ENCODE measurements at regions not wholly inside any gene's neighbourhood (a gene's known extent, or its start where the extent isn't known, plus 50 kb on each side); places are given as distances from the start of the nearest gene placed in this dataset.

- Histone ChIP-seq H3K27ac (ENCODE audit: low read depth, low read length) (no peak overlapping the region), H3F3A (ENCODE audit: insufficient read depth) (no peaks in the 10 kb centered on the region), H2AFZ (ENCODE audit: low read depth, low read length, severe bottlenecking) (no peak overlapping the region), H3K4me2 (ENCODE audit: low read depth, low read length, poor library complexity, severe bottlenecking) (no peak overlapping the region), H3K27me3 (ENCODE audit: low read length) (no peaks in the 10 kb centered on the region), H3K36me3 (ENCODE audit: low read length) (no peaks in the 10 kb centered on the region), H3K4me3 (ENCODE audit: insufficient read depth, low read length, poor library complexity, severe bottlenecking) (no peak overlapping the region), H3K9ac (ENCODE audit: low read length) (no peak overlapping the region), H3K79me2 (ENCODE audit: insufficient read depth, low read length) (no peaks in the 10 kb centered on the region), H3K9me2 (replicated peaks; ENCODE audit: insufficient read depth, low read length) (no peaks in the 10 kb centered on the region), H3K9me3 (ENCODE audit: insufficient read depth, low read length) (no peaks in the 10 kb centered on the region), H4K20me1 (ENCODE audit: low read depth, low read length) (no peaks in the 10 kb centered on the region)
- TF ChIP-seq, protein P1, sequence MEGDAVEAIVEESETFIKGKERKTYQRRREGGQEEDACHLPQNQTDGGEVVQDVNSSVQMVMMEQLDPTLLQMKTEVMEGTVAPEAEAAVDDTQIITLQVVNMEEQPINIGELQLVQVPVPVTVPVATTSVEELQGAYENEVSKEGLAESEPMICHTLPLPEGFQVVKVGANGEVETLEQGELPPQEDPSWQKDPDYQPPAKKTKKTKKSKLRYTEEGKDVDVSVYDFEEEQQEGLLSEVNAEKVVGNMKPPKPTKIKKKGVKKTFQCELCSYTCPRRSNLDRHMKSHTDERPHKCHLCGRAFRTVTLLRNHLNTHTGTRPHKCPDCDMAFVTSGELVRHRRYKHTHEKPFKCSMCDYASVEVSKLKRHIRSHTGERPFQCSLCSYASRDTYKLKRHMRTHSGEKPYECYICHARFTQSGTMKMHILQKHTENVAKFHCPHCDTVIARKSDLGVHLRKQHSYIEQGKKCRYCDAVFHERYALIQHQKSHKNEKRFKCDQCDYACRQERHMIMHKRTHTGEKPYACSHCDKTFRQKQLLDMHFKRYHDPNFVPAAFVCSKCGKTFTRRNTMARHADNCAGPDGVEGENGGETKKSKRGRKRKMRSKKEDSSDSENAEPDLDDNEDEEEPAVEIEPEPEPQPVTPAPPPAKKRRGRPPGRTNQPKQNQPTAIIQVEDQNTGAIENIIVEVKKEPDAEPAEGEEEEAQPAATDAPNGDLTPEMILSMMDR (IDR thresholded peaks at IDR 0.05; ENCODE audit: insufficient read depth, low read length, poor library complexity, severe bottlenecking), result no peak
- TF ChIP-seq EZH2phosphoT487 (conservative IDR thresholded peaks at IDR 0.05; ENCODE audit: low read length), result no peak
Measured at GRCh38 chr10:2812631-2813030, 254.7 kb upstream of the PFKP start.

GRCh38 chr10:2800178-2800577 is 267.2 kb upstream of the PFKP start:
- no peaks in the 10 kb centered on the region for H3K27me3 ChIP-seq (ENCODE audit: low read length)
- H4K20me1 ChIP-seq (ENCODE audit: low read depth, low read length), result no peaks in the 10 kb centered on the region
- no peaks in the 10 kb centered on the region for H3F3A ChIP-seq (ENCODE audit: insufficient read depth)
- TF ChIP-seq, protein P1 (IDR thresholded peaks at IDR 0.05; ENCODE audit: insufficient read depth, low read length, poor library complexity, severe bottlenecking), result no peak
- no peak for TF ChIP-seq EZH2phosphoT487 (conservative IDR thresholded peaks at IDR 0.05; ENCODE audit: low read length)
- H3K79me2 ChIP-seq (ENCODE audit: insufficient read depth, low read length), result no peaks in the 10 kb centered on the region
- H3K27ac ChIP-seq (ENCODE audit: low read depth, low read length), result no peak overlapping the region
- H3K4me3 ChIP-seq (ENCODE audit: insufficient read depth, low read length, poor library complexity, severe bottlenecking), result no peak overlapping the region
- H3K4me2 ChIP-seq (ENCODE audit: low read depth, low read length, poor library complexity, severe bottlenecking), result no peak overlapping the region
- H3K9ac ChIP-seq (ENCODE audit: low read length), result no peak overlapping the region
- no peaks in the 10 kb centered on the region for H3K9me2 ChIP-seq (replicated peaks; ENCODE audit: insufficient read depth, low read length)
- no peaks in the 10 kb centered on the region for H3K9me3 ChIP-seq (ENCODE audit: insufficient read depth, low read length)
- no peaks in the 10 kb centered on the region for H3K36me3 ChIP-seq (ENCODE audit: low read length)
- no peak overlapping the region for H2AFZ ChIP-seq (ENCODE audit: low read depth, low read length, severe bottlenecking)

DNA sequence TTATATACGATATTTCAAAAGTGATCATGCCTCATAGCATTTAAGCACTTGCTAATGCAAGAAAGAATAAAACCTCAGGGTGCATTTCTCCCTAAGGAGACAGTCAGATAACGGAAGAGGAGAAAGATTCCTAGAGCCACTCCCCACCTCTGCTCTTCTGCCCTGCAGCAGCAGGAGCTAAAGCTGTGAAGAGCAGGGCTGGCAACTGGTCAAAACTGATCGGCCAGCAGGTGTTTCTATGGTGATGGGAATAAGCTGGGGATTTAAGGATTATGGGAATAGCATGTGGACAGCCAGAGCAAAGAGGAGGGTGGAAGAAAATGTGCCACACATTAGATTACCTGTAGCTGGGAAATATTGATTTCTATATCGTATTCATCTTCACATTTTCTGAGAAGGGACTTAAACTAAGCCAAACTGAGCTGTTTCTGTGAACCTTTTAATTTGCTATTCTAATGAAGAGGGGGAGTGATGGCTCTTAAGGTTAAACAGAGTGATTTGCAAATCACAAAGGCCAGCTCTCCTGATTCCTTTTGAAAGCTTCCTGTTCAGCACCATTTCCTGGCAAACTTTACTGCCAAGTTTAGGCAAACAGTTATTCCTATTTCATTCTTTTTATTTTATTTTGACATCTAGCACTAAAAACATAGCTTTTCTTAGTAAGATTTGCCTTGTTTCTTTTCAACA is 268.9 kb upstream of the PFKP start:
- H3K27ac ChIP-seq (ENCODE audit: low read depth, low read length), result no peak overlapping the region
- H3K4me3 ChIP-seq (ENCODE audit: insufficient read depth, low read length, poor library complexity, severe bottlenecking), result no peak overlapping the region
- H3K4me2 ChIP-seq (ENCODE audit: low read depth, low read length, poor library complexity, severe bottlenecking), result no peak overlapping the region

More for the DNA sequence above, 268.9 kb upstream of the PFKP start:
- Histone ChIP-seq H3F3A (ENCODE audit: insufficient read depth) (no peaks in the 10 kb centered on the region), H3K9me3 (ENCODE audit: insufficient read depth, low read length) (no peaks in the 10 kb centered on the region), H3K36me3 (ENCODE audit: low read length) (no peaks in the 10 kb centered on the region), H3K9me2 (replicated peaks; ENCODE audit: insufficient read depth, low read length) (no peaks in the 10 kb centered on the region), H2AFZ (ENCODE audit: low read depth, low read length, severe bottlenecking) (no peak overlapping the region), H3K79me2 (ENCODE audit: insufficient read depth, low read length) (no peaks in the 10 kb centered on the region), H4K20me1 (ENCODE audit: low read depth, low read length) (no peaks in the 10 kb centered on the region), H3K27me3 (ENCODE audit: low read length) (no peaks in the 10 kb centered on the region), H3K9ac (ENCODE audit: low read length) (no peak overlapping the region)
- TF ChIP-seq EZH2phosphoT487 (conservative IDR thresholded peaks at IDR 0.05; ENCODE audit: low read length), result no peak
- TF ChIP-seq, protein P1 (IDR thresholded peaks at IDR 0.05; ENCODE audit: insufficient read depth, low read length, poor library complexity, severe bottlenecking), result no peak

All from SU-DHL-6 (cell line).